ENCODE measurements at regions not wholly inside any gene's neighbourhood (a gene's known extent, or its start where the extent isn't known, plus 50 kb on each side); places are given as distances from the start of the nearest gene placed in this dataset.
"Not testable (repeated sequence)": the region's sequence is repeated elsewhere in the genome, so short reads cannot be mapped to it uniquely, and the experiment has no call there.

DNA sequence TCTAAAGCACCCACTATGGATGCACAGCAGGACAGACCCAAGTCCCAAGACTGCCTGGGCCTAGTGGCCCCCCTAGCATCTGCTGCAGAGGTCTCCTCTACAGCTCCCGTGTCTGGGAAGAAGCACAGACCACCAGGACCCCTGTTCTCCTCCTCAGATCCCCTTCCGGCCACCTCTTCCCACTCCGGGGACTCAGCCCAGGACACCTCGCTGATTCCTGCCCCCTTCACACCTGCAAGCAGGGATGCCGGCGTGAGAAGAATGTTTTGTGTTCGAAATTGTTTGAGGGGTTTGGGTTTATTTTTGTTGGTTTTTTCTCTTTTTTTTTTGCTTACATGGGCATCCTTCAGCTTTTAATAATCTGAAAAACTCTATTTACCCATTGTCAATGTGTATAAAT is 150.3 kb upstream of the C1QTNF3 start:
- H3K9me2 ChIP-seq (ENCODE audit: insufficient read depth); ATAC-seq; H3K27me3 ChIP-seq (ENCODE audit: insufficient read depth); H3K4me3 ChIP-seq; H2AFZ ChIP-seq; H3K4me2 ChIP-seq; DNase-seq (ENCODE audit: low spot score); H3K27ac ChIP-seq (ENCODE audit: low read depth): not testable (repeated sequence)
- Histone ChIP-seq H3K79me2 (replicated peaks; ENCODE audit: insufficient read depth) (peaks cover 30% of the 10 kb centered on the region), H3K4me1 (ENCODE audit: insufficient read depth) (peaks cover 10% of the 10 kb centered on the region), H3F3A (replicated peaks; ENCODE audit: low read depth) (peaks cover 25% of the 10 kb centered on the region), H3K36me3 (ENCODE audit: insufficient read depth) (peaks cover 14% of the 10 kb centered on the region), H4K20me1 (replicated peaks; ENCODE audit: insufficient read depth) (peaks cover 31% of the 10 kb centered on the region)
- Mint-ChIP-seq H3K4me1 (peaks cover 26% of the 10 kb centered on the region), H3K9me3 (peaks cover 25% of the 10 kb centered on the region), H3K4me3 (peak overlapping the region; percentile 4; the same call in 1 of the 3 replicates), H3K36me3 (ENCODE audit: low read depth) (peaks cover 43% of the 10 kb centered on the region), H3K27me3 (ENCODE audit: insufficient read depth, low read depth, poor library complexity) (peaks cover 24% of the 10 kb centered on the region), H3K27ac (peak overlapping the region; percentile 42; the same call in 1 of the 2 replicates)
- TF ChIP-seq EZH2phosphoT487 (IDR thresholded peaks at IDR 0.05; ENCODE audit: unreplicated experiment) = peak; percentile 43

DNA sequence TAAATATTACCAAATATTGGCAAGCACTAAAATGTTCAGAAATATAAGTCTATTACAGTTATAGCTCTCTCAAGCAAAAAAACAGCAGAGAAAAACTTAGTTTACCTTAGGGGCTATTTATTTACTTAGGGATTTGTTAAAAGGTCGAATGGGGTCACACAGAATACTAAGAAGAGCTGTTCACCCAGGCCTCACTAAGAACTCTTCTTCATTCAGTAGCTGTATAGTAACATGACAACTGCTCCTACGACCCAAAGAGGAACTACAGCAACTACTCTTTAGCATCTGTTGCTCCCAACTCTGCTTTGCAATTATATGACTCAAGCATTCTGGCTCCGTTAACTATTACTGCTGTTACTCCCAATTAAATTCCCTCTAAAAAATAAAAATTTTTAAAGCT is 150.8 kb upstream of the C1QTNF3 start:
- peak; percentile 12 for DNase-seq (ENCODE audit: low spot score)
- H3K9me3 Mint-ChIP-seq = peaks cover 25% of the 10 kb centered on the region
- peaks cover 14% of the 10 kb centered on the region for H3K36me3 ChIP-seq (ENCODE audit: insufficient read depth)
- ATAC-seq; H3K4me2 ChIP-seq; H3K4me3 ChIP-seq; H3K27ac Mint-ChIP-seq; H3K4me3 Mint-ChIP-seq; H3K27ac ChIP-seq (ENCODE audit: low read depth); H2AFZ ChIP-seq; H3K9me2 ChIP-seq (ENCODE audit: insufficient read depth); H3K27me3 ChIP-seq (ENCODE audit: insufficient read depth): not testable (repeated sequence)
- H3K79me2 ChIP-seq (replicated peaks; ENCODE audit: insufficient read depth) = peaks cover 30% of the 10 kb centered on the region
- peaks cover 43% of the 10 kb centered on the region for H3K36me3 Mint-ChIP-seq (ENCODE audit: low read depth)
- H3K4me1 Mint-ChIP-seq = peaks cover 26% of the 10 kb centered on the region
- H3F3A ChIP-seq (replicated peaks; ENCODE audit: low read depth) = peaks cover 25% of the 10 kb centered on the region
- peaks cover 31% of the 10 kb centered on the region for H4K20me1 ChIP-seq (replicated peaks; ENCODE audit: insufficient read depth)
- peaks cover 24% of the 10 kb centered on the region for H3K27me3 Mint-ChIP-seq (ENCODE audit: insufficient read depth, low read depth, poor library complexity)
- peaks cover 10% of the 10 kb centered on the region for H3K4me1 ChIP-seq (ENCODE audit: insufficient read depth)

DNA sequence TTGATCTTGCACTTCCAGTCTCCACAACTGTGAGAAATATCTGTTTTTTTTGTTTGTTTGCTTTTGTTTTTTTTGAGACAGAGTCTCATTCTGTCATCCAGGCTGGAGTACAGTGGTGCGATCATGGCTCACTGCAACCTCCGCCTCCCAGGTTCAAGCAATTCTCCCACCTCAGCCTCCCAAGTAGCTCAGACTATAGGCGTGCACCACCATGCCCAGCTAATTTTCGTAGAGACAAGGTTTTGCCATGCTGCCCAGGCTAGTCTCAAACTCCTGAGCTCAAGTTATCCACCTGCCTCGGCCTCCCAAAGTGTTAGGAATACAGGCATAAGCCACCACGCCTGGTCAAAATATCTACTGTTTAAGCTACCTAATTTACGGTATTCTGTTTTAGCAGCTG is 153.1 kb upstream of the C1QTNF3 start:
- H3K27me3 Mint-ChIP-seq (ENCODE audit: insufficient read depth, low read depth, poor library complexity) = peaks cover 19% of the 10 kb centered on the region
- peaks cover 10% of the 10 kb centered on the region for H3K4me1 ChIP-seq (ENCODE audit: insufficient read depth)
- H3K27ac ChIP-seq (ENCODE audit: low read depth); H3K9me2 ChIP-seq (ENCODE audit: insufficient read depth); H3K4me3 Mint-ChIP-seq; H3K27me3 ChIP-seq (ENCODE audit: insufficient read depth); ATAC-seq; H3K4me3 ChIP-seq; H2AFZ ChIP-seq; H3K27ac Mint-ChIP-seq; DNase-seq (ENCODE audit: low spot score); H3K36me3 ChIP-seq (ENCODE audit: insufficient read depth); H3K4me2 ChIP-seq: not testable (repeated sequence)
- peaks cover 22% of the 10 kb centered on the region for H3K4me1 Mint-ChIP-seq
- peaks cover 31% of the 10 kb centered on the region for H3K79me2 ChIP-seq (replicated peaks; ENCODE audit: insufficient read depth)
- peaks cover 18% of the 10 kb centered on the region for H3F3A ChIP-seq (replicated peaks; ENCODE audit: low read depth)
- H3K36me3 Mint-ChIP-seq (ENCODE audit: low read depth) = peaks cover 25% of the 10 kb centered on the region
- peaks cover 11% of the 10 kb centered on the region; the same call in 2 of the 3 replicates for H3K9me3 Mint-ChIP-seq
- peaks cover 28% of the 10 kb centered on the region for H4K20me1 ChIP-seq (replicated peaks; ENCODE audit: insufficient read depth)

DNA sequence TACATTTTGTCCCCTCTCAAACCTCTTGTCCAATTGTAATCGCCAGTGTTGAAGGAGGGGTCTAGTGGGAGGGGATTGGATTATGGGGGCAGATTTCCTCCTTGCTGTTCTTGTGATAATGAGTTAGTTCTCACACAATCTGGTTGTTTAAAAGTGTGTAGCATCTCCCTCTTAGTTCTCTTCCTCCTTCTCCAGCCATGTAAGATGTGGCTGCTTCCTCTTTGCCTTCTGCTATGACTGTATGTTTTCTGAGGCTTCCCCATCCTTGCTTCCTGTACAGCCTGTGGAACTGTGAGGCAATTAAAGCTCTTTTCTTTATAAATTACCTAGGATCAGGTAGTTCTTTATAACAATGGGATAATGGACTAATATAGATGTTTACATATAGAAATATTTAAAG is 162.3 kb upstream of the C1QTNF3 start:
- not testable (repeated sequence) for H3K4me3 ChIP-seq; H4K20me1 ChIP-seq (replicated peaks; ENCODE audit: insufficient read depth); H3K36me3 ChIP-seq (ENCODE audit: insufficient read depth); H3K27ac Mint-ChIP-seq; H3K9me3 Mint-ChIP-seq; H3K4me2 ChIP-seq; H3K27me3 ChIP-seq (ENCODE audit: insufficient read depth); H3K4me1 ChIP-seq (ENCODE audit: insufficient read depth); DNase-seq (ENCODE audit: low spot score); H3F3A ChIP-seq (replicated peaks; ENCODE audit: low read depth); H3K27me3 Mint-ChIP-seq (ENCODE audit: insufficient read depth, low read depth, poor library complexity); H2AFZ ChIP-seq; H3K4me1 Mint-ChIP-seq; H3K4me3 Mint-ChIP-seq; H3K9me2 ChIP-seq (ENCODE audit: insufficient read depth); H3K27ac ChIP-seq (ENCODE audit: low read depth); ATAC-seq; H3K36me3 Mint-ChIP-seq (ENCODE audit: low read depth)
- peaks cover 31% of the 10 kb centered on the region for H3K79me2 ChIP-seq (replicated peaks; ENCODE audit: insufficient read depth)

DNA sequence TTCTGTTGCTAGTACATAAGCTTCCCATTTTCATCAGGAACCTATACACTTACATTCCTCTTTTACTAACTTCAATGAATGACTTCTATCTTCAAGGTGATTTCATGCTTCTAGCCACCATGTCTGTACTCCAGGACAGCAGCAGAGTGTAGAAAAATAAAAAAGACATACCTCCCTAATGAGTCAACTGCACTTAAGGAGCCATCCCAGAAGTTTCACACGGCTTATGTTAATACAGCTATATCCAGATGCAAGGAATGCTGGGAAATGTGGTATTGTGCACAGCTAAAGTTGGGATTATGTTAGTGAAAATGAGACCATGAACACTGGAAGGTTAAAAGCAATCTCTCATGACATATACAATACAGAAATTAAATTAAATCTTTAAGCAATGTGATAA is 174.4 kb upstream of the C1QTNF3 start:
- H3K9me3 Mint-ChIP-seq; H3K4me3 ChIP-seq; H3K9me2 ChIP-seq (ENCODE audit: insufficient read depth); ATAC-seq; H4K20me1 ChIP-seq (replicated peaks; ENCODE audit: insufficient read depth); H3K27ac ChIP-seq (ENCODE audit: low read depth); H3K4me3 Mint-ChIP-seq; H3K27me3 ChIP-seq (ENCODE audit: insufficient read depth); H2AFZ ChIP-seq; DNase-seq (ENCODE audit: low spot score); H3K4me2 ChIP-seq; H3K27ac Mint-ChIP-seq; H3K4me1 Mint-ChIP-seq; H3F3A ChIP-seq (replicated peaks; ENCODE audit: low read depth); H3K27me3 Mint-ChIP-seq (ENCODE audit: insufficient read depth, low read depth, poor library complexity); H3K4me1 ChIP-seq (ENCODE audit: insufficient read depth): not testable (repeated sequence)
- H3K36me3 ChIP-seq (ENCODE audit: insufficient read depth) = peaks cover 10% of the 10 kb centered on the region; the same call in 1 of the 2 replicates
- peaks cover 16% of the 10 kb centered on the region; the same call in 2 of the 3 replicates for H3K36me3 Mint-ChIP-seq (ENCODE audit: low read depth)
- H3K79me2 ChIP-seq (replicated peaks; ENCODE audit: insufficient read depth) = peaks cover 50% of the 10 kb centered on the region

DNA sequence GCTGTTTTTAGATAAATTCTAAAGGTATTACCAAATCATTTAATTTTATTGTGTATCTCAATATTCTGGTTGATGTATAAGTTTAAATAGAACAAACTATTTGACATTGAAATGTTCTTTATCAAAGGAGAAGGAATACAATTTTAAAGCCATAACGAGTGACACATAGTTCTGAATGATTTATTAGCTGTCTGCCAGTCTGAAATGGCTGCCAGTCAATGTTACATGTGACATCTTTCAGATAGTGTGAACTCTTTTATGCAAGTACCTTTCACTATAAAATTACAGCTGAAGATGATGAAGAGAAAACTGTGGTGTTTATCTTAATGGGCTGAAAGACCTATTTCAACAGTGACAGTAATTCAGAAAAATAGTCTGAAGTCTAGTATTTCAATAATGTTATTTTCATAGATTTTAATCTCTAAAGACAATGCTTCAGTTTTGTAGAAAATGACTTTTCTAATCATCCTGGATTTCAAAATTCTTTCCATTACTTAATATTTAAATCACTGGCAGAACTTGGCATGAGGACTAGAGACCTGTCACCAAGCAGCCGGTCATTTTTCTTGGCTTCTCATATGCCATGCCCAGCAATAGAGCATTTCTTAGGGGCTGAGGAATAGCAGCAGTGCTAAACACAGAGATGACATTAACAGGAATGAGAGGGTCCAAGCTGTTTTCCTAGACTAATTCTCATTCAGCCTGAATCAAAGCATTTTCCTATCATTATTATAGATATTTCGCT is 178.5 kb upstream of the C1QTNF3 start:
- not testable (repeated sequence) for H3F3A ChIP-seq (replicated peaks; ENCODE audit: low read depth); H3K4me1 ChIP-seq (ENCODE audit: insufficient read depth); ATAC-seq; DNase-seq (ENCODE audit: low spot score); H3K4me3 ChIP-seq; H3K27ac Mint-ChIP-seq; H3K4me2 ChIP-seq; H3K27me3 Mint-ChIP-seq (ENCODE audit: insufficient read depth, low read depth, poor library complexity); H3K36me3 ChIP-seq (ENCODE audit: insufficient read depth); H3K27me3 ChIP-seq (ENCODE audit: insufficient read depth); H3K27ac ChIP-seq (ENCODE audit: low read depth); H3K9me2 ChIP-seq (ENCODE audit: insufficient read depth); H2AFZ ChIP-seq; H4K20me1 ChIP-seq (replicated peaks; ENCODE audit: insufficient read depth); H3K4me3 Mint-ChIP-seq; H3K4me1 Mint-ChIP-seq
- H3K36me3 Mint-ChIP-seq (ENCODE audit: low read depth) = peaks cover 24% of the 10 kb centered on the region; the same call in 2 of the 3 replicates
- peaks cover 79% of the 10 kb centered on the region for H3K79me2 ChIP-seq (replicated peaks; ENCODE audit: insufficient read depth)
- H3K9me3 Mint-ChIP-seq = peaks cover 13% of the 10 kb centered on the region

All from GM23338 (cell line).